ENCODE measurements at regions not wholly inside any gene's neighbourhood (a gene's known extent, or its start where the extent isn't known, plus 50 kb on each side); places are given as distances from the start of the nearest gene placed in this dataset.

DNA sequence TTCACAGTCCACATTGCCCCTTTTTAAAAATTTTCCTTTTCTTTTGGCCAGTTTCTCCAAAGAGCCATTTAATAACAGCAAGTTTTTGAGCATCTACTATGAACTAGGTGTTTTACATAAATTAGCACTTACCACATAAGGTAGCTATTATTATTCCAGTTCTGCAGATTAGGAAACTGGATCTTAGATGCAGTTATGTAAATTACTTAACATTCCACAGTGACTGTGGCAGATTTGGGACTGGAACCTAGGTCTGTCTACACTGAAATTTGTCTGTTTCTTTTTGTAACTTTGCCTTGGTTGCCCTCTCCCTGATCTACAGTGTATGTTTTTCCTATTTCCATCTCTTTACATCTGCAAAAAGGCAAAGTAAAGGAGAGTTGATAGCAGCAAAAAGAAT, 164.8 kb upstream of the ATP1B1 start:
- TF ChIP-seq, protein P1, sequence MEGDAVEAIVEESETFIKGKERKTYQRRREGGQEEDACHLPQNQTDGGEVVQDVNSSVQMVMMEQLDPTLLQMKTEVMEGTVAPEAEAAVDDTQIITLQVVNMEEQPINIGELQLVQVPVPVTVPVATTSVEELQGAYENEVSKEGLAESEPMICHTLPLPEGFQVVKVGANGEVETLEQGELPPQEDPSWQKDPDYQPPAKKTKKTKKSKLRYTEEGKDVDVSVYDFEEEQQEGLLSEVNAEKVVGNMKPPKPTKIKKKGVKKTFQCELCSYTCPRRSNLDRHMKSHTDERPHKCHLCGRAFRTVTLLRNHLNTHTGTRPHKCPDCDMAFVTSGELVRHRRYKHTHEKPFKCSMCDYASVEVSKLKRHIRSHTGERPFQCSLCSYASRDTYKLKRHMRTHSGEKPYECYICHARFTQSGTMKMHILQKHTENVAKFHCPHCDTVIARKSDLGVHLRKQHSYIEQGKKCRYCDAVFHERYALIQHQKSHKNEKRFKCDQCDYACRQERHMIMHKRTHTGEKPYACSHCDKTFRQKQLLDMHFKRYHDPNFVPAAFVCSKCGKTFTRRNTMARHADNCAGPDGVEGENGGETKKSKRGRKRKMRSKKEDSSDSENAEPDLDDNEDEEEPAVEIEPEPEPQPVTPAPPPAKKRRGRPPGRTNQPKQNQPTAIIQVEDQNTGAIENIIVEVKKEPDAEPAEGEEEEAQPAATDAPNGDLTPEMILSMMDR (IDR thresholded peaks at IDR 0.05) = no peak
- TF ChIP-seq POLR2A (IDR thresholded peaks at IDR 0.05) = no peak
